ENCODE measurements at regions not wholly inside any gene's neighbourhood (a gene's known extent, or its start where the extent isn't known, plus 50 kb on each side); places are given as distances from the start of the nearest gene placed in this dataset.
"Not testable (repeated sequence)": the region's sequence is repeated elsewhere in the genome, so short reads cannot be mapped to it uniquely, and the experiment has no call there.

DNA sequence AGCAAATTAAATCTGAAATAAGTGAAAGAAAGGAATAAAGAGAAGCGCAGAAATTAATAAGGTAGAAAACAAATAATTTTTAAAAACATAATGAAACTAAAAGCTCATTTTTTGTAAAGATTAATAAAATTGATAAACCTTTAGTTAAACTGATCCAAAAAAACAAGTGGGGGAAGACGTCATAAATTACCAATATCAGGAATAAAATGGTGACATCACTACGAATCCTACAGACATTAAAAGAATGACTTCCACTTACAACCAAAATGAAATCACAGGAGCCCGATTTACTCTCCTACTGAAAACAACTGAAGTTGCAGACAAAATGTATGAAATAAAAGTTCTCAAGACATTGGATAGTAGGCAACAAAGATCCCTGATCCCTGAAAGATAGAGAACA is 68.1 kb upstream of the IFFO2 start:
- no peak overlapping the region for H3K27ac ChIP-seq
- no peak for TF ChIP-seq CTCF (conservative IDR thresholded peaks at IDR 0.05)

GRCh38 chr1:19023787-19024186 is 67.3 kb upstream of the IFFO2 start:
- TF ChIP-seq CTCF (conservative IDR thresholded peaks at IDR 0.05): no peak
- no peak overlapping the region for H3K27ac ChIP-seq

GRCh38 chr1:19021845-19022244 is 65.4 kb upstream of the IFFO2 start:
- H3K27ac ChIP-seq: peak overlapping the region; percentile 11; the same call in 1 of the 2 replicates
- no peak for TF ChIP-seq CTCF (conservative IDR thresholded peaks at IDR 0.05)

DNA sequence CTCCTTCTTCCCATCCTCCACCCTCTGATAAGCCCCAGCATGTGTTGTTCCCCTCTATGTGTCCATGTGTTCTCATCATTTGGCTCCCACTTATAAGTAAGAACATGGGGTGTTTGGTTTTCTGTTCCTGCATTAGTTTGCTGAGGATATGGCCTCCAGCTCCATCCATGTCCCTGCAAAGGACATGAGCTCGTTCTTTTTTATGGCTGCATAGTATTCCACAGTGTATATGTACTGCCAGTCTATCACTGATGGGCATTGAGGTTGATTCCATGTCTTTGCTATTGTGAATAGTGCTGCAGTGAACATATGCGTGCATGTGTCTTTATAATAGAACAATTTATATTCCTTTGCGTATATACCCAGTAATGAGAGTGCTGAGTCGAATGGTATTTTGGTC is 62.8 kb upstream of the IFFO2 start:
- not testable (repeated sequence) for H3K27ac ChIP-seq

- no peak overlapping the region for H3K27ac ChIP-seq
These were observed 59.0 kb upstream of the IFFO2 start for GRCh38 chr1:19015476-19015875.

DNA sequence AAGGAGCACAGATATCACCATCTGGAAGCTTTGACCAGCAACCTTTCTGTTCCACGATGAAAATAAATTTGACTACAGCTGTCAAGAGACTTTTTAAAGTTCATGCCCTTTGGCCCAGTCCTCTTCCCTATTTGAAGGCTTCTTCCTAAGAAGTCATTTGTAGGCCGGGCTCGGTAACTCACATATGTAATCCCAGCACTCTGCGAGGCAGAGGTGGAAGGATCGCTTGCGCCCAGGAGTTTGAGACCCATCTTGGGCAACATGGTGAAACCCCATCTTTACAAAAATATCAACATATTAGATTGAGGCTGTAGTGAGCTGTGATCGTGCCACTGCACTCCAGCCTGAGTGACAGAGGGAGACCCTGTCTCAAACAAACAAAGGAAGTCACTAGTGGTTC is 58.3 kb upstream of the IFFO2 start:
- H3K27ac ChIP-seq: no peak overlapping the region
- no peak for TF ChIP-seq CTCF (conservative IDR thresholded peaks at IDR 0.05)

More at GRCh38 chr1:19015476-19015875, 59.0 kb upstream of the IFFO2 start:
- no peak for TF ChIP-seq CTCF (conservative IDR thresholded peaks at IDR 0.05)

DNA sequence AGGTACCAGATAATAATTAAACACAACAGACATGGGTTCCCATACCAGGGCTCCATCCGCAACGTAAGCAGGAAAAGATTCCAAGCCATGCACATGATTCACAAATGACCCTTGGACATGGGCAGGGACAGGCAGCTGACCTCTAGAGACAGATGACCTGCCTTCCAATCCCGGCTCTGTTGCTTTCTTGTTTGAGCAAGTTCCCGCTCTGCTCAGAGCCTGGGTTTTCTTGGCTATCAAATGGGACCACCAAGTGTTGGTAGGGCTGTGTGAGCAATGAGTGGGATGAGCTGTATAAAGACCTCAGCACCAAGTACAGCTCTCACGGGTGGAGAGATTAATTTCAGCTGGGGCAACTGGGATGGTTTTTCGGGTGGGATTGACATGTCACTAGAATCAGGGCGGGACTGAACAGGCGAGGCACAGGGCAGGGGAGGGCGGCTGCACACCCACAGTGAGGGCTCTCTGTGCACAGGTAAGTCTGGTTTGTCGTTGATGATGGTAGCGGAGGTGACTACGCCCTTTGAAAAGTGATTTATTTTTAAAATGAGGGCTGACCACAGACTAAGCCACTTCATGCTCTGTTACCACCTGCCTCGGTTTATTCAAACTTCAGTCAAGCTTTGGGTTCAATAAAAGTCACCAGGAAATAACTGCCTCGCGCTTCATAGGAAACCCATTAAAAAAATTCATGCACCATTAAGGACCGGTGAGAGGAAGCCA is 57.5 kb upstream of the IFFO2 start:
- TF ChIP-seq CTCF (conservative IDR thresholded peaks at IDR 0.05): no peak
- H3K27ac ChIP-seq: no peak overlapping the region

DNA sequence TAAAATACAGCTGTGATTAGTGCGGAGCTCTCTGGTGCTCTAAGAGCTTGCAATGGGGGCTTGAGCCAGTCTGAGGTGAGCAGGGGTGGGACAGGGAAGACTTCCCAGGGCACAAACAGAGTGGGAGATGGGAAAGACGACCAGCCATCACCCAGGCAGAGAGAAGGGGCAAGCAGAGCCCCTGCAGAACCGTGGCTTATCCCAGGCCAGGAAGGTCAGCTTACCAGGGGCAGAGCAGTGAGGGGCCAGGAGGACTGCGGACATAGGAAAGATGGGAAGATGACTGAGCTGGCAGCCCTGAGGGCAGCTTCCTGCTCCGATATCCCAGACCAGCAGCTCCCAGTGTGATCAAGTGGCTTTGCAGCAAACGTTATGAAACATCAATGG is 55.4 kb upstream of the IFFO2 start:
- no peak for TF ChIP-seq CTCF (conservative IDR thresholded peaks at IDR 0.05)
- H3K27ac ChIP-seq: peak overlapping the region; percentile 91
